ENCODE measurements at regions not wholly inside any gene's neighbourhood (a gene's known extent, or its start where the extent isn't known, plus 50 kb on each side); places are given as distances from the start of the nearest gene placed in this dataset.

DNA sequence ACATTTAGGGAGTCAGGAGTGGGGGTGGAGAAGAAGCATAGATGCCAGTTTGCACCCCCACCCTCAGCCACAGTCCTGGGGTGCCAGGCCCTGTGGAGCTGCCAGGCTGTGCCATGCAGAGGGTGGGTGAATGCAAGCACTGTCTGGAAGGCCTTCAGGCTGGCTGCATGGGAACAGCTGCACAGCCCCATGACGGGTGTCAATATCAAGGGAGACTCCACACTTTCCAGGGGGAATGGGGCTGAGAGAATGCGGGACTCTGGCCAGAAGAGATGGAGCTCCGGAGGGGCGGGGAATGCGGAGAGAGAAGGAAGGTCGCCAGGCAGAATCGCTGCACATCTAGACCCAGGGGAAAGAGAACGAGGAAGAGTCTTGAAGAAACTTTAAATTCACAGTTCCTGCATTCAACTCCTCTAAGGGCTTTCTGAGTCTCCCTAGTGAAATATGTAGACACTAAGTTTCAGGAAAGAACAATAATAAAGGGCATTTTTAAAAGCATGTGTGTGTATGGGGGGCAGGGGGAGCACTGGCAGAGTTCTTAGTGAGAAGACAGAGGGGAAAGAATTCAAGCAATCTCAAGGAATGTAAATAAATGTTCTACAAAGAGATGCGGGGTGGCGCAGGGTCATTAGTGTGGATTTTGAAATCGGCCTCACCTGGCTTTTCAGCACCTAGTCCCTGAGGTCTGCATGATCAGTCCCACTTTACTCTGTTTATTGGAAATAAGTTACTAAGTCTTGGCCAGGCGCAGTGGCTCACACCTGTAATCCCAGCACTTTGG lies 59.1 kb downstream of the BOD1 start:
- H3K4me3 Mint-ChIP-seq, result no peak overlapping the region
- CTCF ChIA-PET, result interaction anchor here (1.5 kb wide), 1 partner anchor 15 kb away, joined by 4 read pairs; no protein-coding TSS in a partner anchor

DNA sequence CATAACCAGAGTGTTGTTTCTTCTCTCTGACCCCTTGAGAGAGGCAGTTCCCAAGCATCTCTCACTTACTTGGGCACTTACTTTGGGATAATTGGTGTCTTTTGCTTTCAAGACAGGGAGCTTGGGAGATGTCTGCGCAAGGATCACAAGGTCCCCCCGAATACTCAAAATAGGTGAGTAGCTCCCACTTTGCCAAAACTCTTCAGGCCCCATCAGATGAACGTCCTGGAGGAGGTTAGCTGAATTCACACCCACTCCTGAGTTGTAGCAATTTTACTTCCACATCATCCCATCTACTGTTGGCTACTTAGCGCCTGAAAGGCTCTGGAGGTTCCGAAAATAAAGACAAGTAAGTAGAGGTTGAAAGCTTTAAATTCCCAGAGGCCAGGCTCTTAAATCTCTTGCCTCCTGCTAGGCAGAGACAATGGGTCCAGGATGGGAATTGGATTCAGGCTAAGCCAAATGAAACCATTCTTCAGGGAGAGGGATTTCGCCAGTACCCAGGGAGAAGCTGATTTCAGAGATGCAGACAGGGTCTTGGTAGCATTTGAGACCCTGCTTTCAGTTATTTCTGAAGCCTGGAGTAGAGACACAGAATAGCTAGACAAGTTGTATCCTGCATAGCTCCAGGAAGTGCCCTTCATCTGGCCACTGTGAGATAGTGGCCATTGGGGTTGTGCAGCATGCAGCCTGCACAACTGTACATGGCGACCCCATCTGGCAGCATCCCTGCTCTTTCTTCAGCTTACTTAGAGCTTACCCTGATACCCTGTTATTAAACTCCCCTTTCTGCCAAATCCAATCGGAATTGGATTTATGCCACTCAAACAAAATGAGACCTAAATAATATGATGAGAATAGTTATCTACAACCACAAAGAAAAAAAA lies 60.1 kb downstream of the BOD1 start:
- no peaks in the 10 kb centered on the region for H3K4me1 Mint-ChIP-seq (ENCODE audit: low read depth)
- DNase-seq, result no peak
- peaks cover 22% of the 10 kb centered on the region for H3K27me3 Mint-ChIP-seq (ENCODE audit: low read depth)
- H3K27ac Mint-ChIP-seq, result no peak overlapping the region
- intact Hi-C loops (cut with micrococcal nuclease), result no loop called here
- peaks cover 18% of the 10 kb centered on the region for H3K9me3 Mint-ChIP-seq
- CTCF ChIA-PET, result interaction anchor here (1.5 kb wide), 1 partner anchor 16 kb away, joined by 4 read pairs; no protein-coding TSS in a partner anchor
- no peaks in the 10 kb centered on the region for H3K36me3 Mint-ChIP-seq (ENCODE audit: low read depth)
- no peak overlapping the region for H3K4me3 Mint-ChIP-seq

More for the DNA sequence above, 59.1 kb downstream of the BOD1 start:
- DNase-seq, result no peak
- Mint-ChIP-seq H3K9me3 (peaks cover 18% of the 10 kb centered on the region), H3K4me1 (ENCODE audit: low read depth) (no peaks in the 10 kb centered on the region), H3K27me3 (ENCODE audit: low read depth) (peaks cover 20% of the 10 kb centered on the region), H3K27ac (no peak overlapping the region), H3K36me3 (ENCODE audit: low read depth) (no peaks in the 10 kb centered on the region)
- intact Hi-C loops (cut with micrococcal nuclease), result no loop called here

DNA sequence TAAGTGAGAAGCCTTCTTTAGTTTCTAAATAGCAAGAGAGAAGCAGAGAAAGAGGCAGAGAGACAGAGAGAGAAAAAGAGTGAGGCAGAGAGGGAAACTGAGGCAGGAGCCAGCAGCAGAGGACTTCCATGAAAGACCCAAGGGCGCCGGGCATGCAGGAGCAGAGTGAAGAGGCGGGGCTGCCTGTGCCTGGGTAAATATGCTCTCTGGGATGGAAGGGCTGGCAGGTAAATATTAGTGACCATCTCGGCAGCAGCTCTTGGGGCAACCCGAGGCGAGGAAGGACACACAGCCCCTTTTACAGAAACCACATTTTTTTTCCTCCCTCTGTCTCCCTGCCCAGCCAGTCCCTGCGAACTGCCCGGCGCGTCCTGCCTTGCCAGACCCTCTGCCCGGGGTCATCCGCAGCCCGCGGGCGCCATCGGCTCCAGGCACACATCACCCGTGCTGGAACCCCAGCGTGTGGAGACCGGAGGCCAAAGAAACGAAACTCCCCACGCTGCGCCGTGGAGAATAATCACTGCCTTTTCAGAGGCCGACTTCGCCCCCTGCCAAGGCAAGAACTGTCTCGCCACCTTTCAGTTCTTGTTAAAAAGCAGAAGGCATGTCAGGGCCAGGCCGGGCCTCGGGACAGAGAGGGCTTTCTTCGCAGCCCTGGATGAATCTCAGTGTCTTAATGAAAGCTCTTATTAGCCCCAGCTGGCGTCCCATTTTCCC lies 61.3 kb downstream of the BOD1 start:
- peaks cover 19% of the 10 kb centered on the region for H3K27me3 Mint-ChIP-seq (ENCODE audit: low read depth)

GRCh38 chr5:173554038-173554955 lies 62.2 kb downstream of the BOD1 start:
- no peak overlapping the region for H3K4me3 Mint-ChIP-seq
- H3K27ac Mint-ChIP-seq, result no peak overlapping the region
- no peak for DNase-seq
- H3K36me3 Mint-ChIP-seq (ENCODE audit: low read depth), result no peaks in the 10 kb centered on the region
- intact Hi-C loops (cut with micrococcal nuclease), result no loop called here
- peaks cover 19% of the 10 kb centered on the region for H3K27me3 Mint-ChIP-seq (ENCODE audit: low read depth)
- CTCF ChIA-PET, result no interaction called here
- no peaks in the 10 kb centered on the region for H3K9me3 Mint-ChIP-seq
- no peaks in the 10 kb centered on the region for H3K4me1 Mint-ChIP-seq (ENCODE audit: low read depth)

More for the DNA sequence above, 61.3 kb downstream of the BOD1 start:
- peaks cover 7% of the 10 kb centered on the region for H3K9me3 Mint-ChIP-seq
- intact Hi-C loops (cut with micrococcal nuclease), result no loop called here
- no peak overlapping the region for H3K4me3 Mint-ChIP-seq
- no peaks in the 10 kb centered on the region for H3K36me3 Mint-ChIP-seq (ENCODE audit: low read depth)
- H3K4me1 Mint-ChIP-seq (ENCODE audit: low read depth), result no peaks in the 10 kb centered on the region
- no peak for DNase-seq
- no peak overlapping the region for H3K27ac Mint-ChIP-seq
- CTCF ChIA-PET, result no interaction called here

DNA sequence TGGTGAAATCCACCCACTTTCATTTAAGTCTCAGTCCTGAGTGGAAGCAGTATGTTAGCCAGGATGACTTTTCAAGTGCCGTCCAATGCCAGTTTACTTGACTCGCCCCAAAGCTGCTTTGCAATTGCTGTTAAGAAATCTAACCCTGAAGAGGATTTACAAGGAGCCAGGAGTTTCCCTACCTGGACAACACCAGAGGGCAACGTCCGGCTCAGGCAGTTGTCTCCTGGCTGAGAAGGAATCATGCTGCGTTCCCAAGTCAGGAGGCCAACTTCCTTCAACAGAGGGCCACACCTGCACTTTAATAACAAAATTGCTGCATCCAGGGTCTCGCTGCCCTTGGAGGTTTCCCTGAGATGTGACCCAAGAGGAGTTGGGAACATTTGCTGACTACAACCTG lies 65.8 kb downstream of the BOD1 start:
- DNase-seq, result no peak
- H3K4me3 Mint-ChIP-seq, result no peak overlapping the region
- peaks cover 12% of the 10 kb centered on the region for H3K27me3 Mint-ChIP-seq (ENCODE audit: low read depth)
- H3K36me3 Mint-ChIP-seq (ENCODE audit: low read depth), result no peaks in the 10 kb centered on the region
- no peak overlapping the region for H3K27ac Mint-ChIP-seq
- H3K9me3 Mint-ChIP-seq, result no peaks in the 10 kb centered on the region
- CTCF ChIA-PET, result no interaction called here
- intact Hi-C loops (cut with micrococcal nuclease), result no loop called here
- H3K4me1 Mint-ChIP-seq (ENCODE audit: low read depth), result no peaks in the 10 kb centered on the region

GRCh38 chr5:173549644-173550043 lies 66.8 kb downstream of the BOD1 start:
- H3K27ac Mint-ChIP-seq, result no peak overlapping the region
- intact Hi-C loops (cut with micrococcal nuclease), result no loop called here
- CTCF ChIA-PET, result no interaction called here

DNA sequence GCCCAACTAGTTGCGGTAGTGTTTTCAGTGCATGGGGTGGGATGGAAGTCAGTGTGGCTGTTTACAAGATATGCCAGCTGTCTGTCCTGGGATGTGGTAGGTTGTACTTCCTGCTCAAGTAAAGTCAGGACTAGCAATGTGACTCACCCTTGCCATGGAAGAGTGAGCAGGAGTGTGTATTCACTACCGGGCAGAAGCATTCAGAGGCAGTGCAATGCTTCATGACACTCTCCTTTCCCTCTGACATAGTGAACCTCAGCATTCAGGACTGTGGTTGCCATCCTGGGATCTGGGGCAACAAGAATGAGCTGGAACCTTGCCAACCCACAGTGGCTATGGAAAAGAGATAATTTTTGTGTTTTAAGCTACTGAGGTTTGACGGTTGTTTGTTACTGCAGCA lies 68.9 kb downstream of the BOD1 start:
- Mint-ChIP-seq H3K36me3 (ENCODE audit: low read depth) (no peaks in the 10 kb centered on the region), H3K4me3 (no peak overlapping the region), H3K27ac (no peak overlapping the region), H3K4me1 (ENCODE audit: low read depth) (no peaks in the 10 kb centered on the region), H3K27me3 (ENCODE audit: low read depth) (peaks cover 2% of the 10 kb centered on the region), H3K9me3 (no peaks in the 10 kb centered on the region)
- DNase-seq, result no peak
- intact Hi-C loops (cut with micrococcal nuclease), result no loop called here
- CTCF ChIA-PET, result interaction anchor here (0.6 kb wide), 1 partner anchor 531 kb away, joined by 3 read pairs; no protein-coding TSS in a partner anchor

More at GRCh38 chr5:173549644-173550043, 66.8 kb downstream of the BOD1 start:
- H3K9me3 Mint-ChIP-seq, result no peaks in the 10 kb centered on the region
- peaks cover 9% of the 10 kb centered on the region for H3K27me3 Mint-ChIP-seq (ENCODE audit: low read depth)
- no peaks in the 10 kb centered on the region for H3K36me3 Mint-ChIP-seq (ENCODE audit: low read depth)
- DNase-seq, result no peak
- H3K4me1 Mint-ChIP-seq (ENCODE audit: low read depth), result no peaks in the 10 kb centered on the region
- H3K4me3 Mint-ChIP-seq, result no peak overlapping the region

DNA sequence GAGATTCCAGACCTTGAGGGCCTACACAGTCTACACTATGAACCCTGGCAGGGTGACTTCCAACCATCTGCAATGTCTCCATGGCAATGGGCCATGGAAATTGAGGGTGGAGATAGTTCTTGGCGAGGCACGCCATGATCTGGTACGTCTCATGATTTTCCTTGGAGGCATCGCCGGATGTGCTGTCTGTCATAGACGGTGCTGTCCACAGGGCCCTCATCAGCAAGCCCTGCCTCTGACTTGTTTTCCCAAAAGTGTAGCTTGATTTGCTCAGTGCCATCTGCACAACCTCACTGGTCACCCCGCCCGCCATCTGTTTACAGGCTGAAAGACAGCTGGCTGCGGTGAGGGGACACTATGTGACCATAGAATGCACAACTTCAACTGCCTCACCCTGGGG lies 73.5 kb downstream of the BOD1 start:
- no peaks in the 10 kb centered on the region for H3K36me3 Mint-ChIP-seq (ENCODE audit: low read depth)
- CTCF ChIA-PET, result no interaction called here
- no peaks in the 10 kb centered on the region for H3K9me3 Mint-ChIP-seq

DNA sequence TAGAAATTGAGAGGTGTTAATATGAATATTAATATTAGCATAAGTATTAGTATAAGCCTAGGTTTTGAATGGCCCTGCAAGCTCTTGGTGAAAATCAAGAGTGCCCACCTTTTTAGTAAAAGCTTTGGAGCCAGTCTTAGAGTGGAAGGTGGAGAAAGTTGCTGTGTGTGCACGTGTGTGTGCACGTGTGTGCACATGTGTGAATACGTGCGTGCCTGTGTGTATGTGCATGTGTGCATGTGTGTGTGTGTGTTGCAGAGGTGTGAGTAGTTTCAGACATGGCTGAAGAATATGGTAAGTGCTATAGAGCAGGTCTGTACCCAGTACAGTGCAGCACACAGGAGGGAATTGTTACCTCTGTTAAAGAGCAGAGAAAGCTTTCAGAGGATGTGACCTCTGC lies 74.3 kb downstream of the BOD1 start:
- no peak overlapping the region for H3K27ac Mint-ChIP-seq
- no peaks in the 10 kb centered on the region for H3K9me3 Mint-ChIP-seq
- no peak for DNase-seq
- CTCF ChIA-PET, result no interaction called here
- no peaks in the 10 kb centered on the region for H3K36me3 Mint-ChIP-seq (ENCODE audit: low read depth)
- intact Hi-C loops (cut with micrococcal nuclease), result no loop called here
- no peak overlapping the region for H3K4me3 Mint-ChIP-seq
- no peaks in the 10 kb centered on the region for H3K4me1 Mint-ChIP-seq (ENCODE audit: low read depth)
- peaks cover 7% of the 10 kb centered on the region for H3K27me3 Mint-ChIP-seq (ENCODE audit: low read depth)

More for the DNA sequence above, 73.5 kb downstream of the BOD1 start:
- DNase-seq, result no peak
- no peak overlapping the region for H3K4me3 Mint-ChIP-seq
- intact Hi-C loops (cut with micrococcal nuclease), result no loop called here
- H3K27ac Mint-ChIP-seq, result no peak overlapping the region
- no peaks in the 10 kb centered on the region for H3K4me1 Mint-ChIP-seq (ENCODE audit: low read depth)
- peaks cover 5% of the 10 kb centered on the region for H3K27me3 Mint-ChIP-seq (ENCODE audit: low read depth)

- Mint-ChIP-seq H3K27ac (no peak overlapping the region), H3K9me3 (no peaks in the 10 kb centered on the region), H3K27me3 (ENCODE audit: low read depth) (peaks cover 9% of the 10 kb centered on the region), H3K4me3 (no peak overlapping the region), H3K36me3 (ENCODE audit: low read depth) (no peaks in the 10 kb centered on the region), H3K4me1 (ENCODE audit: low read depth) (no peaks in the 10 kb centered on the region)
- CTCF ChIA-PET, result interaction anchor here (1.0 kb wide), 1 partner anchor 434 kb away, joined by 3 read pairs; no protein-coding TSS in a partner anchor
- no peak for DNase-seq
- intact Hi-C loops (cut with micrococcal nuclease), result no loop called here
These were observed 77.8 kb downstream of the BOD1 start for GRCh38 chr5:173538654-173539053.

- Mint-ChIP-seq H3K4me3 (no peak overlapping the region), H3K27me3 (ENCODE audit: low read depth) (peaks cover 9% of the 10 kb centered on the region), H3K9me3 (no peaks in the 10 kb centered on the region), H3K27ac (no peak overlapping the region), H3K36me3 (ENCODE audit: low read depth) (no peaks in the 10 kb centered on the region), H3K4me1 (ENCODE audit: low read depth) (no peaks in the 10 kb centered on the region)
- no peak for DNase-seq
- CTCF ChIA-PET, result interaction anchor here (1.0 kb wide), 1 partner anchor 435 kb away, joined by 3 read pairs; no protein-coding TSS in a partner anchor
- intact Hi-C loops (cut with micrococcal nuclease), result no loop called here
These were observed 78.4 kb downstream of the BOD1 start for GRCh38 chr5:173538018-173538417.
